ENCODE measurements at regions not wholly inside any gene's neighbourhood (a gene's known extent, or its start where the extent isn't known, plus 50 kb on each side); places are given as distances from the start of the nearest gene placed in this dataset.

- no peak for FAIRE-seq
- ATAC-seq = no peak
Observed at GRCh38 chr14:34254031-34254430, 208.0 kb downstream of the SPTSSA start.

More at GRCh38 chr14:34254031-34254430, 208.0 kb downstream of the SPTSSA start:
- H2AFZ ChIP-seq (ENCODE audit: low read depth, low read length) = no peak overlapping the region
- in situ Hi-C loops (cut with MboI) = no loop called here
- BruUV-seq (replicated peaks) = no TSS peak
- H4K20me1 ChIP-seq (replicated peaks; ENCODE audit: control insufficient read depth, insufficient read depth, low read length) = no peaks in the 10 kb centered on the region
- no peak overlapping the region for H3K4me3 ChIP-seq
- intact Hi-C loops (cut with micrococcal nuclease) = no loop called here
- ChIA-PET POLR2A (no interaction called here), CTCF (ENCODE audit: low intra/inter-chr PET ratio) (no interaction called here)
- 0% methylated on average over 1 of the region's 1 CpG for WGBS (ENCODE audit: insufficient coverage, low coverage, missing lambda C conversion rate)
- TF ChIP-seq RBM25 (IDR thresholded peaks at IDR 0.05; ENCODE audit: low read depth, low read length, severe bottlenecking) (no peak), ETV1 (tag; conservative IDR thresholded peaks at IDR 0.05; ENCODE audit: low read depth) (no peak), ETV6 (IDR thresholded peaks at IDR 0.05; ENCODE audit: borderline replicate concordance in 1 of 2, low read depth in 2 of 2, low read length in 1 of 2) (no peak), ETV6 (CRISPR knock-in tag; IDR thresholded peaks at IDR 0.05; ENCODE audit: borderline replicate concordance) (no peak), GTF2E2 (tag; IDR thresholded peaks at IDR 0.05) (no peak), ZBTB49 (CRISPR knock-in tag; IDR thresholded peaks at IDR 0.05; ENCODE audit: borderline replicate concordance) (no peak), MAZ (CRISPR knock-in tag; conservative IDR thresholded peaks at IDR 0.05 in 1 of 2, IDR thresholded peaks at IDR 0.05 in 1 of 2) (no peak)
- H3K79me2 ChIP-seq (ENCODE audit: control insufficient read depth, insufficient read depth, low read length) = no peaks in the 10 kb centered on the region
- H3K27me3 ChIP-seq (ENCODE audit: control insufficient read depth in 2 of 2, insufficient read depth in 2 of 2, low read length in 2 of 2) = no peaks in the 10 kb centered on the region
- DNase-seq (ENCODE audit: extremely low read depth in 1 of 4, low spot score in 3 of 4) = no peak
- H3K4me1 ChIP-seq (replicated peaks in 1 of 2; ENCODE audit: control insufficient read depth in 2 of 2, insufficient read depth in 2 of 2, low read length in 2 of 2) = no peaks in the 10 kb centered on the region
- no peak overlapping the region for H3K9ac ChIP-seq (ENCODE audit: insufficient read depth in 1 of 2, low read depth in 2 of 2, low read length in 2 of 2)
- no peak overlapping the region for H3K4me2 ChIP-seq (ENCODE audit: insufficient read depth, low read length)
- H3K27ac ChIP-seq (ENCODE audit: extremely low read depth, low read depth, low read length) = no peak overlapping the region
- no peaks in the 10 kb centered on the region for H3K9me1 ChIP-seq (ENCODE audit: control insufficient read depth, insufficient read depth, low read length)
- H3K36me3 ChIP-seq (ENCODE audit: control insufficient read depth, insufficient read depth, low read length) = no peaks in the 10 kb centered on the region
- no peaks in the 10 kb centered on the region for H3K9me3 ChIP-seq (replicated peaks; ENCODE audit: control insufficient read depth, insufficient read depth, low read depth, low read length)

Measured in K562 (cell line).